CD4-positive, alpha-beta T cell treated with Interleukin-4 for 1 hour (primary cell): ENCODE measurements at regions not wholly inside any gene's neighbourhood (a gene's known extent, or its start where the extent isn't known, plus 50 kb on each side); places are given as distances from the start of the nearest gene placed in this dataset.
"Not testable (repeated sequence)": the region's sequence is repeated elsewhere in the genome, so short reads cannot be mapped to it uniquely, and the experiment has no call there.

ENCODE experiments used
- DNase-seq, 2 donors: peaks; one replicate each; pipeline ENCODE4 v3.0.0-alpha.2; 2020 to 2022

GRCh38 chr18:21928925-21929324, 188.3 kb downstream of the MIB1 start:
- no peak for DNase-seq

- DNase-seq = no peak
Observed at GRCh38 chr18:21930177-21930576, 189.6 kb downstream of the MIB1 start.

- no peak for DNase-seq
Observed at GRCh38 chr18:21933931-21934765, 193.6 kb downstream of the MIB1 start.

GRCh38 chr18:21934766-21935015, 194.1 kb downstream of the MIB1 start:
- DNase-seq = no peak

- no peak for DNase-seq
Observed at GRCh38 chr18:21943456-21943855, 202.9 kb downstream of the MIB1 start.

- DNase-seq = no peak
Observed at GRCh38 chr18:21949326-21950015, 208.9 kb downstream of the MIB1 start.

- peak; percentile 64 to 70 for DNase-seq
Observed at GRCh38 chr18:21955757-21956652, 213.4 kb upstream of the GATA6 start.

- no peak for DNase-seq
Observed at GRCh38 chr18:21958263-21958662, 211.1 kb upstream of the GATA6 start.

GRCh38 chr18:21958707-21959450, 210.5 kb upstream of the GATA6 start:
- no peak for DNase-seq

- DNase-seq = no peak
Observed at GRCh38 chr18:21960189-21960588, 209.2 kb upstream of the GATA6 start.

GRCh38 chr18:21963336-21963735, 206.1 kb upstream of the GATA6 start:
- no peak for DNase-seq

GRCh38 chr18:21968338-21968737, 201.1 kb upstream of the GATA6 start:
- DNase-seq = no peak

- DNase-seq = no peak
Observed at GRCh38 chr18:21972281-21972680, 197.1 kb upstream of the GATA6 start.

GRCh38 chr18:21975954-21976353, 193.4 kb upstream of the GATA6 start:
- DNase-seq = not testable (repeated sequence)

GRCh38 chr18:21978546-21979170, 190.7 kb upstream of the GATA6 start:
- DNase-seq = no peak

- no peak for DNase-seq
Observed at GRCh38 chr18:21979171-21979560, 190.2 kb upstream of the GATA6 start.

GRCh38 chr18:21979759-21980158, 189.6 kb upstream of the GATA6 start:
- no peak for DNase-seq

GRCh38 chr18:21980744-21981143, 188.6 kb upstream of the GATA6 start:
- no peak for DNase-seq

GRCh38 chr18:21981489-21981888, 187.9 kb upstream of the GATA6 start:
- not testable (repeated sequence) for DNase-seq

- no peak for DNase-seq
Observed at GRCh38 chr18:21991081-21991534, 178.3 kb upstream of the GATA6 start.

GRCh38 chr18:21991886-21992285, 177.5 kb upstream of the GATA6 start:
- no peak for DNase-seq

GRCh38 chr18:21996351-21996826, 173.0 kb upstream of the GATA6 start:
- DNase-seq = no peak
